Endodermal cell (in vitro differentiated cells): ENCODE measurements at regions not wholly inside any gene's neighbourhood (a gene's known extent, or its start where the extent isn't known, plus 50 kb on each side); places are given as distances from the start of the nearest gene placed in this dataset.

Experiments
- DNase-seq: peaks from one replicate; pipeline ENCODE4 v3.0.0-alpha.2; 2017
- H3K27ac ChIP-seq: 2 replicates; pipeline ENCODE4 v1.5.1; 2013; ENCODE audit warnings: mild to moderate bottlenecking, low read depth, low read length, moderate library complexity
- H3K27me3 ChIP-seq: 2 replicates; pipeline ENCODE4 v1.6.1; 2013; ENCODE audit warnings: mild to moderate bottlenecking, low read length, moderate library complexity; ENCODE audit not compliant: insufficient read depth, control insufficient read depth, poor library complexity, severe bottlenecking
- H3K36me3 ChIP-seq: 2 replicates; pipeline ENCODE4 v1.7.0; 2013; ENCODE audit warnings: mild to moderate bottlenecking, low read length, moderate library complexity; ENCODE audit not compliant: control insufficient read depth, insufficient read depth
- H3K4me1 ChIP-seq: one replicate; pipeline ENCODE4 v1.7.0; 2013; ENCODE audit warnings: low read length; ENCODE audit not compliant: control insufficient read depth, insufficient read depth
- H3K4me3 ChIP-seq: 2 replicates; pipeline ENCODE4 v1.5.1; 2013; ENCODE audit warnings: mild to moderate bottlenecking, low read length, moderate library complexity
- H3K9ac ChIP-seq: 2 replicates; pipeline ENCODE4 v1.6.1; 2013; ENCODE audit warnings: mild to moderate bottlenecking, low read length, moderate library complexity; ENCODE audit not compliant: poor library complexity, severe bottlenecking; ENCODE audit errors: extremely low read depth
- H3K9me3 ChIP-seq: 2 replicates; pipeline ENCODE4 v1.6.1; 2013; ENCODE audit warnings: mild to moderate bottlenecking, low read length, moderate library complexity; ENCODE audit not compliant: control insufficient read depth
- H3K27ac Mint-ChIP-seq: 2 replicates; pipeline ENCODE4 v1.8.0; 2020; ENCODE audit warnings: mixed read lengths
- H3K27me3 Mint-ChIP-seq: 2 replicates; pipeline ENCODE4 v1.8.0; 2021; ENCODE audit warnings: mild to moderate bottlenecking, mixed read lengths; ENCODE audit not compliant: insufficient read depth
- H3K36me3 Mint-ChIP-seq: 2 replicates; pipeline ENCODE4 v1.8.0; 2020; ENCODE audit warnings: low read depth, mixed read lengths
- H3K4me1 Mint-ChIP-seq: 2 replicates; pipeline ENCODE4 v1.8.0; 2020; ENCODE audit warnings: mixed read lengths
- H3K4me3 Mint-ChIP-seq: 2 replicates; pipeline ENCODE4 v1.8.0; 2020; ENCODE audit warnings: mild to moderate bottlenecking, moderate library complexity, mixed read lengths
- H3K9me3 Mint-ChIP-seq: 2 replicates; pipeline ENCODE4 v1.8.0; 2020; ENCODE audit warnings: mild to moderate bottlenecking, mixed read lengths
- CTCF ChIP-seq: fragments of 200-600 bp; sonication (generic); conservative IDR thresholded peaks from 2 replicates; pipeline ENCODE4 v1.5.0; 2021; ENCODE audit warnings: antibody characterized with exemption, mild to moderate bottlenecking
- WGBS, 2 experiments: methylation state at CpG; one replicate each; pipeline versions ENCODE4 v1.1.5 to v1.1.7; 2013; ENCODE audit warnings: missing lambda C conversion rate in 2 of 2, mixed read lengths in 1 of 2; ENCODE audit not compliant: insufficient coverage in 1 of 2, insufficient read length in 1 of 2; 5-methylcytosine and 5-hydroxymethylcytosine counted together

DNA sequence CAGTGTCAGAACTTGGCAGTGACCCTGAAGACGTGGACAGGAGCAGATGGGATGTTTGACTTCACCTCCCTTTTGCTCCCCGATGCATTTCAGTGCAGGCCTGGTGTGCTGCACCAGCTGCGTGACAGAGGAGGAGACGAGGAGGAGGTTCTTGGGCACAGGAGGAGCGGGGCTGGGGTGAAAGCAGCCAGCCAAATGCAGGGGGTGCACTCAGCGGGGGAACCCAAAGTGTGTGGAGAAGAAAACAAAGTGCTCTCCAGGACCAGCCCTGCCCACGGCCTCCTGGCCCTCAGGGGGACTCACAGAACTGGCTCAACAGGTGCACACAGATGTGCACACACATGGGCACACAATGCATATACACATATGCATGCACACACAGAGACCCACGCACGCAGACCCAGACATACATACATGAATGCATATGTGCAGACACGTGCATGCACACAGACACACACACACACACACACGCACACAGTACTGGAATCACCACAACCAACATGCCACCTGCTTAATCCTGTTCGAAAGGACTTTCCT lies 91.7 kb upstream of the SFSWAP start:
- H3K27ac Mint-ChIP-seq: no peak overlapping the region
- WGBS, 2 experiments: 75 to 88% methylated on average over 7 to 12 of the region's 12 CpGs
- TF ChIP-seq CTCF: no peak

GRCh38 chr12:131619736-131620506 lies 91.0 kb upstream of the SFSWAP start:
- DNase-seq: peak; percentile 47
- Histone ChIP-seq H3K4me3 (no peak overlapping the region), H3K9ac (no peak overlapping the region), H3K27me3 (no peaks in the 10 kb centered on the region), H3K27ac (no peak overlapping the region), H3K9me3 (no peaks in the 10 kb centered on the region), H3K36me3 (no peaks in the 10 kb centered on the region), H3K4me1 (peaks cover 7% of the 10 kb centered on the region)
- H3K27me3 Mint-ChIP-seq: no peaks in the 10 kb centered on the region
- 93 to 95% methylated on average over 11 to 21 of the region's 21 CpGs for WGBS, 2 experiments
- no peaks in the 10 kb centered on the region for H3K9me3 Mint-ChIP-seq
- H3K4me1 Mint-ChIP-seq: peaks cover 16% of the 10 kb centered on the region
- no peak for TF ChIP-seq CTCF
- no peak overlapping the region for H3K27ac Mint-ChIP-seq
- no peak overlapping the region for H3K4me3 Mint-ChIP-seq
- no peaks in the 10 kb centered on the region for H3K36me3 Mint-ChIP-seq

More for the DNA sequence above, 91.7 kb upstream of the SFSWAP start:
- H3K36me3 Mint-ChIP-seq: no peaks in the 10 kb centered on the region
- H3K27me3 Mint-ChIP-seq: no peaks in the 10 kb centered on the region
- no peaks in the 10 kb centered on the region for H3K27me3 ChIP-seq
- H3K9me3 Mint-ChIP-seq: no peaks in the 10 kb centered on the region
- H3K9ac ChIP-seq: no peak overlapping the region
- no peak for DNase-seq
- no peak overlapping the region for H3K4me3 Mint-ChIP-seq
- H3K27ac ChIP-seq: no peak overlapping the region
- H3K4me1 ChIP-seq: peaks cover 7% of the 10 kb centered on the region
- H3K36me3 ChIP-seq: no peaks in the 10 kb centered on the region
- H3K4me1 Mint-ChIP-seq: peaks cover 11% of the 10 kb centered on the region
- no peak overlapping the region for H3K4me3 ChIP-seq
- H3K9me3 ChIP-seq: no peaks in the 10 kb centered on the region

- TF ChIP-seq CTCF: no peak
Observed at GRCh38 chr12:131620520-131620919, 90.4 kb upstream of the SFSWAP start.

More at GRCh38 chr12:131620520-131620919, 90.4 kb upstream of the SFSWAP start:
- no peaks in the 10 kb centered on the region for H3K9me3 ChIP-seq
- H3K36me3 ChIP-seq: no peaks in the 10 kb centered on the region
- 87 to 93% methylated on average over 6 of the region's 6 CpGs for WGBS, 2 experiments
- H3K4me3 ChIP-seq: no peak overlapping the region
- peak; percentile 74 for DNase-seq
- H3K27me3 ChIP-seq: no peaks in the 10 kb centered on the region
- Mint-ChIP-seq H3K36me3 (no peaks in the 10 kb centered on the region), H3K27ac (no peak overlapping the region), H3K9me3 (no peaks in the 10 kb centered on the region), H3K27me3 (no peaks in the 10 kb centered on the region), H3K4me1 (peaks cover 21% of the 10 kb centered on the region), H3K4me3 (no peak overlapping the region)
- peaks cover 8% of the 10 kb centered on the region for H3K4me1 ChIP-seq
- no peak overlapping the region for H3K9ac ChIP-seq
- no peak overlapping the region for H3K27ac ChIP-seq
